Muscle of arm (tissue), 1 donor: ENCODE measurements at regions not wholly inside any gene's neighbourhood (a gene's known extent, or its start where the extent isn't known, plus 50 kb on each side); places are given as distances from the start of the nearest gene placed in this dataset.
"Not testable (repeated sequence)": the region's sequence is repeated elsewhere in the genome, so short reads cannot be mapped to it uniquely, and the experiment has no call there.

ENCODE experiments used
- DNase-seq: peaks from one replicate; pipeline ENCODE4 v3.0.0-alpha.2; 2013

DNA sequence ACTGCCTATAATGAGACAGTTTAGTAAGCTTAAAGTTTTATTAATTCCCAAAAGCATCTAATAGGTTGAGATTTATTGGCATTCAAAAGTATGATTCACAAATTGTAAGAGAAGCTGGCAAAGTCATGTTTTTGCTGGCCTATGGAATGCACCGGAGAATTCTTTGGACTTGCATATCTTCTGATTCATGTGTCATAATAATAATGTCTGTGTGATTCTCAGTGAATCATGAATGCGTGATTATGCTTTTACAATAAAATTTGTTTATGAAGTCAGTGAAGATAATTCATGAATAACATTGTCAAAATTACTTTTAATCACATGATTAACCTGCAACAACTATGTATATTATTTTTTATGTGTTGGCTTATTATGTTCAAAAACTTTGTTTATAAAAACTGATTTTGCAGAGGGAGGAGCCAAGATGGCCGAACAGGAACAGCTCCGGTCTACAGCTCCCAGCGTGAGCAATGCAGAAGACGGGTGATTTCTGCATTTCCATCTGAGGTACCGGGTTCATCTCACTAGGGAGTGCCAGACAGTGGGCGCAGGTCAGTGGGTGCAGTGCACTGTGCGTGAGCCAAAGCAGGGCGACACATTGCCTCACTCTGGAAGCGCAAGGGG is 389.2 kb downstream of the SRGAP2C start:
- DNase-seq: not testable (repeated sequence)

DNA sequence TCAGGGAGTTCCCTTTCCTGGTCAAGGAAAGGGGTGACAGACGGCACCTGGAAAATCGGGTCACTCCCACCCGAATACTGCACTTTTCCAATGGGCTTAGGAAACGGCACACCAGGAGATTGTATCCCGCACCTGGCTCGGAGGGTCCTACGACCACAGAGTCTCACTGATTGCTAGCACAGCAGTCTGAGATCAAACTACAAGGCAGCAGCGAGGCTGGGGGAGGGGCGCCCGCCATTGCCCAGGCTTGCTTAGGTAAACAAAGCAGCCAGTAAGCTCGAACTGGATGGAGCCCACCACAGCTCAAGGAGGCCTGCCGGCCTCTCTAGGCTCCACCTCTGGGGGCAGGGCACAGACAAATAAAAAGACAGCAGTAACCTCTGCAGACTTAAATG is 389.7 kb downstream of the SRGAP2C start:
- not testable (repeated sequence) for DNase-seq

GRCh38 chr1:121582898-121583297 is 398.1 kb downstream of the SRGAP2C start:
- DNase-seq: not testable (repeated sequence)

- DNase-seq: no peak
Measured at GRCh38 chr1:121586369-121587229, 401.8 kb downstream of the SRGAP2C start.

DNA sequence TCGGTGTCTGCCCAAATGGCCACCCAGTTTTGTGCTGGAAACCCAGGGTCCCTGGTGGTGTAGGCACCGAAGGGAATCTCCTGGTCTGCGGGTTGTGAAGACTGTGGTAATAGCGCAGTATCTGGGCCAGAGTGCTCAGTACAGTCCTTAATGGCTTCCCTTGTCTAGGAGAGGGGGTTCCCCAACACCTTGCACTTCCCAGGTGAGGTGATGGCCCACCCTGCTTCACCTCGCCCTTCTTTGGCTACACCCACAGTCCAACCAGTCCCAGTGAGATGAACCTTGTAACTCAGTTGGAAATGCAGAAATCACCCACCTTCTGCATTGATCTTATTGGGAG is 402.4 kb downstream of the SRGAP2C start:
- no peak for DNase-seq

DNA sequence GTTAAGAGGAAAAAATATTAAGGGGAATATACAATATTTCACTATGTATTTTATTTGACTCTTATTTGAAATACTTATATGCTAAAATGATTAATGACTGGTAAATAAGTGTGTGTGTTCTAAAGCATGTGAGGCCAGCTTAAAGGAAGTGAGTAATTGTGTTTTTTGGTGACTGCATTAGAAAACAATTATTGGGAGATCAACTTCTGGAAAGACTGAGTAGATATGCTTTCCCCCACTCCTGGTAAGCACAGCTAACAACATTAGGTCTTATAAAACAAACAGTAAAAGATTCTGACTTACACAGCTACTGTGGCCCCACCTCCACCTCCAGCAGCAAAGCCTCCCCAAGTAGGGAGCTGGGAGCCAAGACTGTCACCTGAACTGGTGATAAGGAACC is 403.0 kb downstream of the SRGAP2C start:
- DNase-seq: no peak

DNA sequence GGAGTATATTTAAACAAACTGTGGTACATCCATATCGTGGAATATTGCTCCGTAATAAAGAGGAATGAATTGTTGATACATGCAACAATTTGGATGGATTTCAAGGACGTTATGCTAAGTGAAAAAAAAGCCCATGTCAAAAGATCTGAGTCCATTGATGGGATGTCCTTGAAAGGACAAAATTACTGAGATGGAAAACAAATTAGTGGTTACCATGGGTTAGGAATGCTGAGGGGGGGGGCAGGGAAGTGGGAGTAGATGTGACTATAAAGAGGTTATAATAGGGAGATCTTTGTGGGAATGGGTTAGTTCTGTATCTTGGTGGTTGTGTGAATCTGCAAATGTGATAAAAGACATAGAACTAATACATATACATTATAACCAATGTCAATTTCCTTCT is 409.3 kb downstream of the SRGAP2C start:
- no peak for DNase-seq

DNA sequence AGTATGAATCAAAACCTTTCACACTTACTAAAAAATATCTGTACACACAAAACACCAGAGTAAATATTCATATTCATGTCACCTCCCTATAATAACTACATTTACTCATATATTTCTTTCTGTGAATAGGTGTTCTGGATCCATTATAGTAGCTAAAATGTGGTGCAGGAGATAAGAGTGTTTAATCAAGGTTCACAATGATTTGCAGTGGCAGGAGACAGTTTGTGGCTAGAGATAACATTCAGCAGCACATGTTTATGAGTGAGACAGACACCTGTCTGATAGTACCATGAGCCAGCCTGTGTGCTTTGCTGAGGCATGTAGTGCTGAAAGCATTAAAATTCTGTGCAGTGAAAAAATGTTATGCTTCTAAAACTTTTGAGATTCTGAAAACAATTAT is 410.3 kb downstream of the SRGAP2C start:
- no peak for DNase-seq

DNA sequence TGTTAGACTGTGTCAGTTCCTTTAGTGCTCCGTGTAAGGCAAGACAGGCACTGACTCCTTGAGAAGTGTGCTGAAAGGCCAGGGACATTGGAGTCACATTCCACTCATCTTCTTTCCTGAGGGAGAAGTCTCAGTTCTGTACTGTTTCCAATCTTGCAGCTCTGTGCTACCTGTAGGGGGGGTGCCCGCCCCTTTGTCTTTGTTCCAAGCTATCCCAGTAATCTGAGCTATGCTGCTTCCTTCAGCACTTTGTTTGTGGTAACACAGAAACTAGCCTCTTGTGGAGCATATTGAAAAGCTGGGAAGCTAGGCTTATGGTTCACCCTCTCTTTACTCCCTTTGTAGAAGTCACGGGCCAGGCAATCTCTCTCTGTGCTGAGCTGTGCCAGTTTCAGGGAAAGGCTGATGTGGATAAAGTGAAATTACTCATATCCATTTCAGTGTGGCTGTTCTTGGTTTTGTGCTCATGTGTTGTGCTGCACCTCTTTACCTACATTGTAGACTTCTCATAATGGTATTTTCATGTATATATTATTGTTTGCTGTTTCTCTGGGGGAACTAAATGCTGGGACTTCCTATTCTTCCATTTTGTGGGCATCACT is 420.2 kb downstream of the SRGAP2C start:
- not testable (repeated sequence) for DNase-seq

GRCh38 chr1:121607499-121607898 is 422.7 kb downstream of the SRGAP2C start:
- not testable (repeated sequence) for DNase-seq
